ENCODE measurements at regions not wholly inside any gene's neighbourhood (a gene's known extent, or its start where the extent isn't known, plus 50 kb on each side); places are given as distances from the start of the nearest gene placed in this dataset.

GRCh38 chr4:13244444-13244843 lies 239.7 kb downstream of the RAB28 start:
- no peak overlapping the region for H3K27ac Mint-ChIP-seq
- CTCF ChIA-PET: no interaction called here

GRCh38 chr4:13243152-13243551 lies 241.0 kb downstream of the RAB28 start:
- Histone ChIP-seq H3K36me3 (replicated peaks in 1 of 2; ENCODE audit: control extremely low read depth in 1 of 2, control insufficient read depth in 1 of 2, extremely low read depth in 1 of 2, insufficient read depth in 2 of 2, low read length in 1 of 2) (no peaks in the 10 kb centered on the region), H2AFZ (ENCODE audit: insufficient read depth, low read depth, low read length, poor library complexity, severe bottlenecking) (no peak overlapping the region), H3K4me3 (ENCODE audit: control extremely low read depth in 1 of 5, extremely low read depth in 1 of 5, insufficient read depth in 1 of 5, low read depth in 2 of 5, low read length in 4 of 5) (no peak overlapping the region), H3K9ac (ENCODE audit: low read length) (no peak overlapping the region), H3K27me3 (replicated peaks in 1 of 4; ENCODE audit: control extremely low read depth in 1 of 4, control insufficient read depth in 3 of 4, insufficient read depth in 4 of 4, low read length in 3 of 4) (no peaks in the 10 kb centered on the region), H3K9me3 (ENCODE audit: control extremely low read depth in 1 of 3, control insufficient read depth in 2 of 3, insufficient read depth in 1 of 3, low read length in 2 of 3) (peaks cover 0 to 9% (median 7%) of the 10 kb centered on the region in 3 donors), H3K27ac (ENCODE audit: low read length in 2 of 2) (no peak overlapping the region), H3K79me2 (ENCODE audit: control insufficient read depth, insufficient read depth, low read length) (no peaks in the 10 kb centered on the region), H4K20me1 (ENCODE audit: control insufficient read depth, insufficient read depth, low read length, poor library complexity, severe bottlenecking) (no peaks in the 10 kb centered on the region), H3K4me2 (replicated peaks; ENCODE audit: low read depth, low read length, poor library complexity, severe bottlenecking) (no peak overlapping the region), H3K4me1 (ENCODE audit: control insufficient read depth in 2 of 2, insufficient read depth in 2 of 2, low read length in 2 of 2) (no peaks in the 10 kb centered on the region)
- Mint-ChIP-seq H3K27me3 (no peaks in the 10 kb centered on the region), H3K9me3 (ENCODE audit: insufficient read depth) (peaks cover 8% of the 10 kb centered on the region), H3K4me3 (no peak overlapping the region), H3K4me1 (no peaks in the 10 kb centered on the region), H3K27ac (no peak overlapping the region)
- TF ChIP-seq EZH2 (IDR thresholded peaks at IDR 0.05; ENCODE audit: borderline replicate concordance, insufficient read depth, low read depth, low read length, poor library complexity, severe bottlenecking) (no peak), CTCF (IDR thresholded peaks at IDR 0.05) (no peak)
- ChIA-PET CTCF (no interaction called here), POLR2A (no interaction called here)
- intact Hi-C loops (cut with micrococcal nuclease): no loop called here
- ATAC-seq (ENCODE audit: low read depth): no peak
- DNase-seq: no peak

More at GRCh38 chr4:13244444-13244843, 239.7 kb downstream of the RAB28 start:
- H4K20me1 ChIP-seq (ENCODE audit: control insufficient read depth, insufficient read depth, low read length, poor library complexity, severe bottlenecking): no peaks in the 10 kb centered on the region
- H2AFZ ChIP-seq (ENCODE audit: insufficient read depth, low read depth, low read length, poor library complexity, severe bottlenecking): no peak overlapping the region
- WGBS (ENCODE audit: insufficient coverage): no CpG with 5 or more reads among the region's 2 CpGs
- H3K4me2 ChIP-seq (replicated peaks; ENCODE audit: low read depth, low read length, poor library complexity, severe bottlenecking): no peak overlapping the region
- no peaks in the 10 kb centered on the region for H3K27me3 ChIP-seq (replicated peaks in 1 of 4; ENCODE audit: control extremely low read depth in 1 of 4, control insufficient read depth in 3 of 4, insufficient read depth in 4 of 4, low read length in 3 of 4)
- no peaks in the 10 kb centered on the region for H3K79me2 ChIP-seq (ENCODE audit: control insufficient read depth, insufficient read depth, low read length)
- POLR2A ChIA-PET: no interaction called here
- no peaks in the 10 kb centered on the region for H3K36me3 ChIP-seq (replicated peaks in 1 of 2; ENCODE audit: control extremely low read depth in 1 of 2, control insufficient read depth in 1 of 2, extremely low read depth in 1 of 2, insufficient read depth in 2 of 2, low read length in 1 of 2)
- H3K9ac ChIP-seq (ENCODE audit: low read length): no peak overlapping the region
- Mint-ChIP-seq H3K4me3 (no peak overlapping the region), H3K27me3 (no peaks in the 10 kb centered on the region), H3K4me1 (no peaks in the 10 kb centered on the region), H3K9me3 (ENCODE audit: insufficient read depth) (peaks cover 11% of the 10 kb centered on the region)
- no peak overlapping the region for H3K4me3 ChIP-seq (ENCODE audit: control extremely low read depth in 1 of 5, extremely low read depth in 1 of 5, insufficient read depth in 1 of 5, low read depth in 2 of 5, low read length in 4 of 5)
- no peaks in the 10 kb centered on the region for H3K4me1 ChIP-seq (ENCODE audit: control insufficient read depth in 2 of 2, insufficient read depth in 2 of 2, low read length in 2 of 2)
- ATAC-seq (ENCODE audit: low read depth) (no peak), DNase-seq (no peak)
- peaks cover 0 to 13% (median 7%) of the 10 kb centered on the region in 3 donors for H3K9me3 ChIP-seq (ENCODE audit: control extremely low read depth in 1 of 3, control insufficient read depth in 2 of 3, insufficient read depth in 1 of 3, low read length in 2 of 3)
- TF ChIP-seq CTCF (IDR thresholded peaks at IDR 0.05) (no peak), EZH2 (IDR thresholded peaks at IDR 0.05; ENCODE audit: borderline replicate concordance, insufficient read depth, low read depth, low read length, poor library complexity, severe bottlenecking) (no peak)
- no peak overlapping the region for H3K27ac ChIP-seq (ENCODE audit: low read length in 2 of 2)
- intact Hi-C loops (cut with micrococcal nuclease): no loop called here

Measured in B cell (primary cell).